Ectodermal cell (in vitro differentiated cells): ENCODE measurements at regions not wholly inside any gene's neighbourhood (a gene's known extent, or its start where the extent isn't known, plus 50 kb on each side); places are given as distances from the start of the nearest gene placed in this dataset.

Source experiments
- H3K27ac ChIP-seq: 2 replicates; pipeline ENCODE4 v1.7.0; 2013; ENCODE audit warnings: mild to moderate bottlenecking, low read depth, low read length; ENCODE audit not compliant: insufficient read depth, poor library complexity, severe bottlenecking
- H3K27me3 ChIP-seq: 2 replicates; pipeline ENCODE4 v1.7.0; 2013; ENCODE audit warnings: mild to moderate bottlenecking, low read length; ENCODE audit not compliant: insufficient read depth, control insufficient read depth, poor library complexity, severe bottlenecking
- H3K36me3 ChIP-seq: one replicate; pipeline ENCODE4 v1.7.0; 2013; ENCODE audit warnings: low read length; ENCODE audit not compliant: control insufficient read depth, insufficient read depth
- H3K4me1 ChIP-seq: one replicate; pipeline ENCODE4 v1.7.0; 2013; ENCODE audit warnings: low read length; ENCODE audit not compliant: control insufficient read depth, insufficient read depth
- H3K4me3 ChIP-seq: 2 replicates; pipeline ENCODE4 v1.7.0; 2013; ENCODE audit warnings: low read depth, low read length, control low read depth; ENCODE audit not compliant: insufficient read depth
- H3K9me3 ChIP-seq: 2 replicates; pipeline ENCODE4 v1.7.0; 2013; ENCODE audit warnings: mild to moderate bottlenecking, low read length, moderate library complexity; ENCODE audit not compliant: control insufficient read depth
- WGBS, 2 experiments: methylation state at CpG; one replicate each; pipeline ENCODE4 v1.1.7; 2013; ENCODE audit warnings: missing lambda C conversion rate in 2 of 2; 5-methylcytosine and 5-hydroxymethylcytosine counted together

DNA sequence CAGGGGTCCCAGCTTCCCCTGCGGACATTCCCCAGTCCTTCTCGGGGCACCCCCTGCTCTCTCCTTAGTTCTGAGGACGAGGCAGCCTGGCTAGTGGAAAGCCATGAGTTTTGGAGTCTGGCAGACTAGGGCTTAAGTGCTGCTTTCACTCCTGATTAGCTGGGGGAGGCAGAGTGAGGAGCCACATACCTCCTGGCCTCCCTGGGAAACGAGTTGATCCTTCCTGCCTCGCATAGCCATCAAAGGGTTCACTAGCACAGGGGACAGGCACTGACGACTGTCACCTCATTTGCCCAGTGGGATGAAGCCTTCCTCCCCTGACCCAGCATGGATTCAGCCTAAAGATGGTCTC is 402.5 kb downstream of the RPS24 start:
- WGBS, 2 experiments = 44 to 49% methylated on average over 6 of the region's 6 CpGs
- H3K4me1 ChIP-seq = peaks cover 35% of the 10 kb centered on the region
- no peaks in the 10 kb centered on the region for H3K36me3 ChIP-seq
- peak overlapping the region; percentile 80 for H3K27ac ChIP-seq
- H3K9me3 ChIP-seq = no peaks in the 10 kb centered on the region
- no peak overlapping the region for H3K4me3 ChIP-seq
- no peaks in the 10 kb centered on the region for H3K27me3 ChIP-seq

GRCh38 chr10:78436706-78437406 is 403.2 kb downstream of the RPS24 start:
- no peaks in the 10 kb centered on the region for H3K36me3 ChIP-seq
- peaks cover 35% of the 10 kb centered on the region for H3K4me1 ChIP-seq
- H3K9me3 ChIP-seq = no peaks in the 10 kb centered on the region
- H3K27me3 ChIP-seq = no peaks in the 10 kb centered on the region
- peak overlapping the region; percentile 80 for H3K27ac ChIP-seq
- no peak overlapping the region for H3K4me3 ChIP-seq
- 89 to 92% methylated on average over 8 of the region's 8 CpGs for WGBS, 2 experiments

GRCh38 chr10:78437407-78437768 is 403.7 kb downstream of the RPS24 start:
- H3K4me1 ChIP-seq = peaks cover 35% of the 10 kb centered on the region
- H3K4me3 ChIP-seq = no peak overlapping the region
- no peak overlapping the region for H3K27ac ChIP-seq
- H3K27me3 ChIP-seq = no peaks in the 10 kb centered on the region
- WGBS, 2 experiments = 90 to 96% methylated on average over 5 of the region's 5 CpGs
- no peaks in the 10 kb centered on the region for H3K36me3 ChIP-seq
- no peaks in the 10 kb centered on the region for H3K9me3 ChIP-seq

GRCh38 chr10:78437998-78438906 is 404.6 kb downstream of the RPS24 start:
- Histone ChIP-seq H3K4me1 (peaks cover 27% of the 10 kb centered on the region), H3K36me3 (no peaks in the 10 kb centered on the region), H3K27me3 (no peaks in the 10 kb centered on the region), H3K4me3 (no peak overlapping the region), H3K27ac (no peak overlapping the region), H3K9me3 (no peaks in the 10 kb centered on the region)
- WGBS, 2 experiments = 82 to 84% methylated on average over 8 to 9 of the region's 9 CpGs

DNA sequence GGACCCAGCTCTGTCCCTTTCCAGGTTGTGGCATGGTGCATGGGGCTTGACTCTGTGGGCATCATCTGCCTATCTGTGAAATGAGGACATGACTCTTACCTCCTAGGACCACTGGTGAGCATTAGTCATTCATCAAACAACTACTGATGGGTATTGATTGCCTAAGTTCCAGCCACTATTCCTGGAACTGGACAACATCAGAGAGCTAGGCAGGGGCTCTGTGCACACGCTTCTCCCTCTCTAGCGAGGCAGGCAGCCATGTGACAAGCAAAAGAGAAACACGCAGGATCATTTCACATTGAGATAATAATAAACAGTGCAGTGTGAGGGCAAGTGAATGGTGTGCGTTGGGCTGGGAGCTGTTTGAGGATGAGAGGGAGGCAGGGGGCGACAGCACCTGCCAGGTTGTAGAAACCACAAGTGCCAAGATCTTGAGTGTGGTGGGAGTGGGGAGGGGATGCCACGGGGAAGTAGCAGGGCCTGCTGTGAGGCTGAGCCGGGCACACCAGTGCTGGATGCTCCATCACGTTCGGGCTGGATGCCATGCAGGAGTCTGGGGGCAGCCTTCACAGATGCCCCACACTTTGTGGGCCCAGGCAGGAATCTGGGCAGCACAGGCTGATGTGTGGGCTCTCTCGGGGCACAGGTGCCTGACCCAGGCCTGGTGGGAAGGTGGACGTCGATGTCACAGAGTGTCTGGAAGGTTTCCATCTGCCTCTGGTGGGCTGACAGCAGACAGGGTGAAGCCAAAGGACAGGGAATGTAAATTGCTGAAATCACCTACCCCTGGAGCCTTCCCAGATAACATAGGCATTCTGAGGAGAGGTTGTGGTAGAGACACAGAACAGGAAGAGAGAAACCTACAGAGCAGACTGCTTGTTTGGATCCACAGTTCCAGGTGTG is 405.5 kb downstream of the RPS24 start:
- Histone ChIP-seq H3K9me3 (no peaks in the 10 kb centered on the region), H3K4me3 (no peak overlapping the region), H3K27ac (no peak overlapping the region), H3K36me3 (no peaks in the 10 kb centered on the region), H3K27me3 (no peaks in the 10 kb centered on the region), H3K4me1 (peaks cover 24% of the 10 kb centered on the region)
- WGBS, 2 experiments = 91 to 94% methylated on average over 12 of the region's 12 CpGs

GRCh38 chr10:78441010-78441409 is 407.3 kb downstream of the RPS24 start:
- H3K4me3 ChIP-seq = no peak overlapping the region
- WGBS, 2 experiments = 94 to 98% methylated on average over 4 of the region's 4 CpGs
- peaks cover 5% of the 10 kb centered on the region for H3K4me1 ChIP-seq
- no peak overlapping the region for H3K27ac ChIP-seq
- no peaks in the 10 kb centered on the region for H3K27me3 ChIP-seq
- H3K9me3 ChIP-seq = no peaks in the 10 kb centered on the region
- H3K36me3 ChIP-seq = no peaks in the 10 kb centered on the region

DNA sequence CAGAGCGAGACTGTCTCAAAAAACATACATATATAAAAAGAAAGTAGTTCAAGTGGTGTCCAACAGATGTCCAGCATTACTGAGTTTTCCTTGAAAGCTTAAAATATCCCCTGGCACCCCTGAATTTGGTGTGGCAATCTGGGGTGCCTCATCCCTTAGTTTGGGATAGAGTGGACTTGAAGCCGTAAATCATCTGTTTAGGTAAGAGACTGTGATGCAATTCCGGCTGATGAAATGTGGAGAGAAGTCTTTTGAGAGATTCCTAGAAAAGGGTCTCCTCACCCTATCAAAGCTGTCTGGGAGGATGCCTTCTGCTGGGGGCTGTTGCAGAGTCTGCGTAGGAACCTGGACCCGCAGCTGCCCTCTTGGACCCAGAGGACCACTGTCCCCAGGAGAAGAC is 408.0 kb downstream of the RPS24 start:
- WGBS, 2 experiments = 93 to 98% methylated on average over 5 of the region's 5 CpGs
- Histone ChIP-seq H3K36me3 (no peaks in the 10 kb centered on the region), H3K27me3 (no peaks in the 10 kb centered on the region), H3K9me3 (no peaks in the 10 kb centered on the region), H3K4me1 (no peaks in the 10 kb centered on the region), H3K27ac (no peak overlapping the region), H3K4me3 (no peak overlapping the region)

DNA sequence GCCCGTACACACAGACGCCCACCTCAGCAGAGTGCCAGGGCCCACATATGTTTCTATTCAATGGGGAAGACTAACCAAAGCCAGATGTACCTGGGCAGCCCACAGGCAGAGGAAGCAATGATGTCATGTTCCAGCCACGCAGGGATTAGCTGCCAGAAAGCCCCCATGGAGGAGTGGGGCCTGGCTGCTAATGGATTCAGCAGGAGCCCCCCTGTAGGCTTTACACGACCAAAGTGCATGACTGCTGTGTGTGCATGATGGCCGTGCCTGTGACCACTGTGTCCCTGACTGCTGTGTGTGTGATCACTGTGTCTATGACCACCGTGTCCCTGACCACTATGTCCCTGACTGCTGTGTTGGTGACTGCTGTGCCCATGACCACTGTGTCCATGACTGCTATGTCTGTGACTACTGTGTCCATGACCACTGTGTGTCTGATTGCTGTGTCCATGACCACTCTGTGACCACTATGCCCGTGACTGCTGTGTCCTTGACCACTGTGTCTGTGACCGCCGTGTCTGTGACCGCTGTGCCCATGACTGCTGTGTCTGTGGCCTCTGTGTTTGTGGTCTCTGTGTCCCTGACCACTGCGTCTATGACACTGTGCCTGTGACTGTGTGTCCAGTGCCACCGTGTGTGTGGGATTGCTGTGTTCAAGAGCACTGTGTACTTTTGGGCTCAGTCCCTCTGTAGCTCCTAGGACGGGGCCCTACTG is 409.3 kb downstream of the RPS24 start:
- Histone ChIP-seq H3K36me3 (no peaks in the 10 kb centered on the region), H3K27me3 (no peaks in the 10 kb centered on the region), H3K4me3 (no peak overlapping the region), H3K9me3 (no peaks in the 10 kb centered on the region), H3K27ac (no peak overlapping the region), H3K4me1 (no peaks in the 10 kb centered on the region)
- WGBS, 2 experiments = 85 to 88% methylated on average over 13 of the region's 13 CpGs

GRCh38 chr10:78443900-78444571 is 410.4 kb downstream of the RPS24 start:
- Histone ChIP-seq H3K4me1 (no peaks in the 10 kb centered on the region), H3K27me3 (no peaks in the 10 kb centered on the region), H3K27ac (no peak overlapping the region), H3K36me3 (no peaks in the 10 kb centered on the region), H3K4me3 (no peak overlapping the region), H3K9me3 (no peaks in the 10 kb centered on the region)
- 93% methylated on average over 10 of the region's 11 CpGs for WGBS, 2 experiments
